T-helper 2 cell treated with Interferon-gamma antibody and Interleukin-4, amounts not matched to agents 5 μg/mL and 100 μg/mL, for 36 hours (primary cell): ENCODE measurements at regions not wholly inside any gene's neighbourhood (a gene's known extent, or its start where the extent isn't known, plus 50 kb on each side); places are given as distances from the start of the nearest gene placed in this dataset.
"Not testable (repeated sequence)": the region's sequence is repeated elsewhere in the genome, so short reads cannot be mapped to it uniquely, and the experiment has no call there.

Experiments used
- DNase-seq: peaks from one replicate; pipeline ENCODE4 v3.0.0; 2021; ENCODE audit warnings: low spot score
- H3K27ac Mint-ChIP-seq: one replicate; pipeline ENCODE4 v1.8.0; 2021; ENCODE audit warnings: mild to moderate bottlenecking, mixed read lengths
- H3K27me3 Mint-ChIP-seq: one replicate; pipeline ENCODE4 v1.8.0; 2021; ENCODE audit warnings: low read depth, mixed read lengths
- H3K36me3 Mint-ChIP-seq: one replicate; pipeline ENCODE4 v1.8.0; 2021; ENCODE audit warnings: low read depth, mixed read lengths
- H3K4me1 Mint-ChIP-seq: one replicate; pipeline ENCODE4 v1.8.0; 2021; ENCODE audit warnings: low read depth, mixed read lengths
- H3K4me3 Mint-ChIP-seq: one replicate; pipeline ENCODE4 v1.8.0; 2022; ENCODE audit warnings: mild to moderate bottlenecking, moderate library complexity, mixed read lengths
- H3K9me3 Mint-ChIP-seq: one replicate; pipeline ENCODE4 v1.8.0; 2021; ENCODE audit warnings: mixed read lengths

DNA sequence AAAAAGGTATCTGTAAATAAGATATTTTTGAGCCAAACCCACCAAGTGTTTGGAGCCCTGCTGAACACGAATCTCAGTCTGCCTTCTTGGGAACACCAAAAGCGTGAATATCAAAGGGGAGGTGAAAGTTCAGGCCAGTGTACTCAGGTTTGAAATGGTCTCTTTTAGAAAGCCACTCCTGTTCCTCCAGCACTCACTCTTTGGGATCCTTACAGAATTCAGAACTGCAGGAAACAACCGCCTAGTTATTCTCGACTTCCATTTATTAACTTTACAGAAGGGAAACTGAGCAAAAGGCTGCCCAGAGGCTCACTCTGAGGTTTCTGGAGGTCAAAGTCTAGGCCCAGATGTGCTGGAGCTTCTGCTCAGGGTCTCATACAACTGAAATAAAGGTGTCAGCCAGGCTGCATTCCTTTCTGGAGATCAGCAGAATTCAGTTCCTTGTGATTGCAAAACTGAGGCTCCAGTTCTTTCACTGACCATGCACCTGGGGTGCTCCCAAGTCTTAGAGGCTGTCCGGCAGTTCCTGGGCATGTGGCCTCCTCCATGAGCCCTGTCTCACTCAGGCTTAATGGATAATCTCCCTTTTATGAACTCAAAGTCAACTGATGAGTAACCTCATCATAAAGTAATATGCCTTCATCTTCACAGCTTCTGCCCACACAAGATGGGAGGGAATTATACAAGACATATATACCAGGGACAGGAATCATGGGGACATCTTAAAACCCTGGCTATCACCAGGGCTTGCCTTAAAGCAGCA is 65.5 kb upstream of the TNFAIP3 start:
- Mint-ChIP-seq H3K4me1 (peaks cover 51% of the 10 kb centered on the region), H3K4me3 (no peak overlapping the region), H3K9me3 (peaks cover 3% of the 10 kb centered on the region), H3K27ac (no peak overlapping the region), H3K27me3 (no peaks in the 10 kb centered on the region), H3K36me3 (peaks cover 3% of the 10 kb centered on the region)
- DNase-seq = no peak

GRCh38 chr6:137802408-137803182 is 64.5 kb upstream of the TNFAIP3 start:
- DNase-seq = no peak
- no peak overlapping the region for H3K4me3 Mint-ChIP-seq
- no peak overlapping the region for H3K27ac Mint-ChIP-seq
- peaks cover 52% of the 10 kb centered on the region for H3K4me1 Mint-ChIP-seq
- peaks cover 5% of the 10 kb centered on the region for H3K36me3 Mint-ChIP-seq
- H3K9me3 Mint-ChIP-seq = peaks cover 10% of the 10 kb centered on the region
- no peaks in the 10 kb centered on the region for H3K27me3 Mint-ChIP-seq

DNA sequence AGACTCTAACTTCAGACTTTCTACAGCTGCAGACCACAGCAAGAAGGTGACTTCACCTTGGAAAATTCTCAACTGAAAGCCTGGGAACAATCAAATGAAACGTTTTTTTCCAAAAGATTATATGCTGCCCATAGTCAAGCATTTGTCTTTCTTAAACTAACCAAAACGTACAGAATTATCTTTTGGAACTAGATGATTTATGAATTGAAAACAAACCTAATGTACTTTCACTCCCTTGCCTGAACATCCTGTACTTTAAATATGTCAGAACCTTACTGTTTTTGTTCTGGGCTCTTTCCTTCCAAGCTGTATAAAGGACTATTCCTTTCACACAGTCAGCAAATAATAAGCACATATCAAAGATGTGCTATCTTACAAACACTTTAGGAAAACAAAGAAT is 62.4 kb upstream of the TNFAIP3 start:
- no peaks in the 10 kb centered on the region for H3K27me3 Mint-ChIP-seq
- no peak overlapping the region for H3K4me3 Mint-ChIP-seq
- DNase-seq = no peak
- peaks cover 5% of the 10 kb centered on the region for H3K36me3 Mint-ChIP-seq
- no peak overlapping the region for H3K27ac Mint-ChIP-seq
- peaks cover 38% of the 10 kb centered on the region for H3K4me1 Mint-ChIP-seq
- peaks cover 11% of the 10 kb centered on the region for H3K9me3 Mint-ChIP-seq

GRCh38 chr6:137805622-137806021 is 61.4 kb upstream of the TNFAIP3 start:
- no peak overlapping the region for H3K4me3 Mint-ChIP-seq
- DNase-seq = no peak
- peaks cover 11% of the 10 kb centered on the region for H3K9me3 Mint-ChIP-seq
- H3K4me1 Mint-ChIP-seq = peaks cover 34% of the 10 kb centered on the region
- peaks cover 5% of the 10 kb centered on the region for H3K36me3 Mint-ChIP-seq
- no peak overlapping the region for H3K27ac Mint-ChIP-seq
- no peaks in the 10 kb centered on the region for H3K27me3 Mint-ChIP-seq

GRCh38 chr6:137806914-137807682 is 60.0 kb upstream of the TNFAIP3 start:
- Mint-ChIP-seq H3K27me3 (no peaks in the 10 kb centered on the region), H3K27ac (no peak overlapping the region), H3K4me3 (no peak overlapping the region), H3K9me3 (peaks cover 11% of the 10 kb centered on the region), H3K36me3 (peaks cover 5% of the 10 kb centered on the region), H3K4me1 (peaks cover 40% of the 10 kb centered on the region)
- no peak for DNase-seq

DNA sequence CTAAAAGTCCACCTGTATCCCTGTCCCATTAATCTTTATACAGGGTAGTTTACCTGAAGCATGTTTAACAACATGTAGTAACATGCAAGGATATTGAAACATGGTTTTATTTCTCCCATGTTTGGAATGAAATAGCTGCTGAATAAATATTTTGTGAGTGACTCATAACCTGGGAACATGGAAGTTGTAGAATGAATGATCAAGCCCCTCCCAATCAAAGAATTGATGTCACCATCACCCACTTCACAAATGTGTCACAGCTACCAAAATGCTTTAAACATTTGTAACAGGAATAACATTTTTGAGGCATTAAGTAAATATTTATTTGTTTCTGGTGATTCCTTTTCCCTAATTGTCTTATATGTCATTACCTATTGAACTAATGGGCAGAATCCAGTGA is 58.9 kb upstream of the TNFAIP3 start:
- no peak overlapping the region for H3K27ac Mint-ChIP-seq
- no peak overlapping the region for H3K4me3 Mint-ChIP-seq
- peaks cover 43% of the 10 kb centered on the region for H3K4me1 Mint-ChIP-seq
- H3K36me3 Mint-ChIP-seq = peaks cover 5% of the 10 kb centered on the region
- no peaks in the 10 kb centered on the region for H3K27me3 Mint-ChIP-seq
- peaks cover 11% of the 10 kb centered on the region for H3K9me3 Mint-ChIP-seq
- DNase-seq = no peak

GRCh38 chr6:137808836-137809315 is 58.2 kb upstream of the TNFAIP3 start:
- Mint-ChIP-seq H3K4me3 (no peak overlapping the region), H3K27me3 (no peaks in the 10 kb centered on the region), H3K27ac (no peak overlapping the region), H3K9me3 (peaks cover 11% of the 10 kb centered on the region), H3K36me3 (peaks cover 2% of the 10 kb centered on the region), H3K4me1 (peaks cover 43% of the 10 kb centered on the region)
- no peak for DNase-seq

DNA sequence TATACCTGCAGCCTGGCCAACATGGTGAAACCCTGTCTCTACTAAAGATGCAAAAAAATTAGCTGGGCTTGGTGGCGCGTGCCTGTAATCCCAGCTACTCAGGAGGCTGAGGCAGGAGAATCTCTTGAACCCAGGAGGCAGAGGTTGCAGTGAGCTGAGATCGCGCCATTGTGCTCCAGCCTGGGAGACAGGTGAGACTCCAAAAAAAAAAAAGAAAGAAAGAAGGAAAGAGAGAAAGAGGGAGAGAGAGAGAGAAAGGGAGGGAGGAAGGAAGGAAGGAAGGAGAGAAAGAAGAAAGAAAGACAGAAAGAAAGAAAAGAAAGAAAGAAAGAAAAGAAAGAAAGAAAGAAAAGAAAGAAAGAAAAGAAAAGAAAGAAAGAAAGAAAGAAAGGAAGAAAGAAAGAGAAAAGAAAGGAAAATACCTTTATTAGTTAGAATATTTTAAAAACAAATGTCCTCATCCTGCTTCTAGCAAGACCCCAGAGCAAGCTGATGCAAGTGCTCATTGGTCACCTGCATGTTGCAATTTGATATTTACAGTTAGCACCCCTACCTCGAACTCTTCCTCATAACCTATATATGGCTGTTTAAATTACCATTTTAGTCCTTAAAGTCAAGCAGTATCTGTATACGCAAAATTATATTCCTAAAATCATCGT is 57.0 kb upstream of the TNFAIP3 start:
- H3K4me3 Mint-ChIP-seq = not testable (repeated sequence)

GRCh38 chr6:137810554-137811120 is 56.4 kb upstream of the TNFAIP3 start:
- peaks cover 34% of the 10 kb centered on the region for H3K4me1 Mint-ChIP-seq
- H3K9me3 Mint-ChIP-seq = peaks cover 11% of the 10 kb centered on the region
- H3K36me3 Mint-ChIP-seq = peaks cover 2% of the 10 kb centered on the region
- no peaks in the 10 kb centered on the region for H3K27me3 Mint-ChIP-seq
- no peak for DNase-seq
- peak overlapping the region; percentile 67 for H3K4me3 Mint-ChIP-seq
- peak overlapping the region; percentile 82 for H3K27ac Mint-ChIP-seq

More for the DNA sequence above, 57.0 kb upstream of the TNFAIP3 start:
- Mint-ChIP-seq H3K4me1 (peaks cover 37% of the 10 kb centered on the region), H3K27ac (peak overlapping the region; percentile 38), H3K9me3 (peaks cover 11% of the 10 kb centered on the region)
- not testable (repeated sequence) for H3K27me3 Mint-ChIP-seq, H3K36me3 Mint-ChIP-seq, DNase-seq

DNA sequence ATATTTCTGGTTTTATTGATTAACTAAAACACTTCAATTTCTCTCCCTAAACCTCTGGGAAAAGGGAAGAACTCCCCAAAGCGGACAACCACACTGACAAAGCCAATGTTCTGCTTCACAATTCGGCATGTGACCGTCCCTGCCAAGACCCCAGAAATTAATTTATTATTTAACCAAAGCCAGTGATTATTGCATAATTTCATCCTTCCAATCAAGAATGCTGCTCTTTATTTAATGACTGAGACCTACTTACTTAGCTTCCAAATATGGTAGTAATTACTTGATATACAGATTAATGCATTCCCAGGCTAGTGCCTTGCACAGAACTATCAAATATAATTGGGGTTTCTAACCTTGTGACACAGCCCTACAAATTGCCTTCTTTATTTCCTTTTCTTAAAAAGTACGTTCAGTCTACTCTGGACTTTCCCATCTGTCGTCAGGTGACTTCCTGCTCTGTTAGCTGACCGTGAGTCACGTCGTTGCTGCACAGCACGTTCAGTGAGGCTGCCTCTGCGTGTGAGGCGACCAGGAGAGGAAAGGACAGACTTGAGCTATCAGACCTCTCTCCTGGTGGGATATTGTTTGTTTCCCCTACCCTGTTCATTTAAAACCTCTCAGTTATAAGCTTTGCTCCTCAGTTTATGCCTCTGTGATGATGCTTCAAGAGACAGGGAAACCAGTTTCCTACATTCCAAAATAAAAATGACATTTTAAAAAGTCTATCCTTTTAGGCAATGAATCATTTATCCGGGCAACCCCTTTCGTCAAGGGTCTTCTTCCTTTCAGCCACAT is 55.7 kb upstream of the TNFAIP3 start:
- H3K36me3 Mint-ChIP-seq = peaks cover 2% of the 10 kb centered on the region
- peaks cover 8% of the 10 kb centered on the region for H3K9me3 Mint-ChIP-seq
- DNase-seq = peak; percentile 83
- H3K27me3 Mint-ChIP-seq = no peaks in the 10 kb centered on the region
- H3K4me1 Mint-ChIP-seq = peaks cover 41% of the 10 kb centered on the region
- H3K27ac Mint-ChIP-seq = peak overlapping the region; percentile 82
- peak overlapping the region; percentile 67 for H3K4me3 Mint-ChIP-seq

DNA sequence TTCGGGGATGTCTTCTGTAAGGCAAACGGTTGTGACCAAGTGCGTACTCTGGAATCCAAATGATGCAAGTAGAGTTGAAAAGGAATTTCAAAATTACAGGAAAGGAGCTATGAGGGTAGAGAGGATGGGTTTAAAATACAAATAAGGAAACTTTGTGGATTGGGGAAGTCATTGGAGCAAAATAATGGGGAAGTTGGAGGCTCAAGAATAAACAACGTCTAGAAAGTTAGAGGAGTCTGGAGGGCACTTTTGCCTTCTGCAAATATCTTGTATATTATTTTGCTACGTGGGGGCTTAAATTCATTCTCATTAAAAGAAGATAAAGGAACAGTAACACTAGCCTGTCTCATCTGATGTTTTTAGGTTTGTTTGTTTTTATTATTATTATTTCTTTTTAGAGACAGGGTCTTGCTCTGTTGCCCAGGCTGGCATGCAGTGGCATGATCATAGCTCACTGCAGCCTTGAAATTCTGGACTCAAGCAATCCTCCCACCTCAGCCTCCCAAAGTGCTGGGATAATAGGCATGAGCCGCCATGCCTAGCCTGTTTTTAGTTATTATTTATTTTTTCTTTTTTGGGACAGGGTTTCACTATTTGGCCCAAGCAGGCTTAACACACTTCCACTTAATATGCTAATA is 55.0 kb upstream of the TNFAIP3 start:
- peak overlapping the region; percentile 82 for H3K27ac Mint-ChIP-seq
- DNase-seq = no peak
- H3K4me1 Mint-ChIP-seq = peaks cover 44% of the 10 kb centered on the region
- H3K4me3 Mint-ChIP-seq = peak overlapping the region; percentile 67
- peaks cover 6% of the 10 kb centered on the region for H3K9me3 Mint-ChIP-seq
- peaks cover 1% of the 10 kb centered on the region for H3K36me3 Mint-ChIP-seq
- no peaks in the 10 kb centered on the region for H3K27me3 Mint-ChIP-seq

GRCh38 chr6:137813308-137813970 is 53.6 kb upstream of the TNFAIP3 start:
- Mint-ChIP-seq H3K36me3 (no peaks in the 10 kb centered on the region), H3K4me1 (peaks cover 41% of the 10 kb centered on the region), H3K27ac (no peak overlapping the region), H3K4me3 (no peak overlapping the region), H3K27me3 (no peaks in the 10 kb centered on the region), H3K9me3 (no peaks in the 10 kb centered on the region)
- DNase-seq = no peak
